ENCODE measurements at regions not wholly inside any gene's neighbourhood (a gene's known extent, or its start where the extent isn't known, plus 50 kb on each side); places are given as distances from the start of the nearest gene placed in this dataset.

DNA sequence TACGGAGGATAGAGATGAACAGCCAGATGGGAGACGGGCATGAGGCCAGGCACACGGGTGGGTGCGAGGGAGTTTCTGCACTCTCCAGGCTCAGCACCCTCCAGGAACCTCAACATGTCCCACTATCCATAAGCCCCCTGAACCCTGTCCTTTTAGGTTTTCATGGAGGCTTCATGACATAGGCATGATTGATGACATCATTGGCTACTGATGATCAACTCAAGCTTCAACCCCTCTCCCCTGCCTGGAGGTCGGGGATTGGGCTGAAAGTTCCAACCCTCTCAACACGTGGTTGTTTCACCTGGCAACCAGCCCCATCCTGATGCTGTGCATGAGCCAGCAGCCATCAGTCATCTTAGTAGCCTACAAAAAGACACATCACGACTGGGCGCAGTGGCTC is 360.7 kb upstream of the AUTS2 start:
- Histone ChIP-seq H3K27ac (ENCODE audit: extremely low read depth, low read depth, low read length) (no peak overlapping the region), H3K9me3 (ENCODE audit: control insufficient read depth, insufficient read depth, low read depth, low read length) (no peaks in the 10 kb centered on the region), H3K36me3 (ENCODE audit: control insufficient read depth in 2 of 2, insufficient read depth in 1 of 2, low read length in 2 of 2) (no peaks in the 10 kb centered on the region), H3K4me1 (ENCODE audit: control insufficient read depth, insufficient read depth, low read length) (no peaks in the 10 kb centered on the region; the same call in none of the 2 replicates), H3K4me3 (ENCODE audit: low read depth, low read length) (no peak overlapping the region)
- TF ChIP-seq, protein P1, sequence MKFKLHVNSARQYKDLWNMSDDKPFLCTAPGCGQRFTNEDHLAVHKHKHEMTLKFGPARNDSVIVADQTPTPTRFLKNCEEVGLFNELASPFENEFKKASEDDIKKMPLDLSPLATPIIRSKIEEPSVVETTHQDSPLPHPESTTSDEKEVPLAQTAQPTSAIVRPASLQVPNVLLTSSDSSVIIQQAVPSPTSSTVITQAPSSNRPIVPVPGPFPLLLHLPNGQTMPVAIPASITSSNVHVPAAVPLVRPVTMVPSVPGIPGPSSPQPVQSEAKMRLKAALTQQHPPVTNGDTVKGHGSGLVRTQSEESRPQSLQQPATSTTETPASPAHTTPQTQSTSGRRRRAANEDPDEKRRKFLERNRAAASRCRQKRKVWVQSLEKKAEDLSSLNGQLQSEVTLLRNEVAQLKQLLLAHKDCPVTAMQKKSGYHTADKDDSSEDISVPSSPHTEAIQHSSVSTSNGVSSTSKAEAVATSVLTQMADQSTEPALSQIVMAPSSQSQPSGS (tag by site-specific recombination; IDR thresholded peaks at IDR 0.05; ENCODE audit: low read depth): peak; percentile 53; the same call in 1 of the 2 replicates
- TF ChIP-seq ZNF24 (tag by site-specific recombination; IDR thresholded peaks at IDR 0.05): no peak
- ChIA-PET CTCF (no interaction called here), POLR2A (no interaction called here)

DNA sequence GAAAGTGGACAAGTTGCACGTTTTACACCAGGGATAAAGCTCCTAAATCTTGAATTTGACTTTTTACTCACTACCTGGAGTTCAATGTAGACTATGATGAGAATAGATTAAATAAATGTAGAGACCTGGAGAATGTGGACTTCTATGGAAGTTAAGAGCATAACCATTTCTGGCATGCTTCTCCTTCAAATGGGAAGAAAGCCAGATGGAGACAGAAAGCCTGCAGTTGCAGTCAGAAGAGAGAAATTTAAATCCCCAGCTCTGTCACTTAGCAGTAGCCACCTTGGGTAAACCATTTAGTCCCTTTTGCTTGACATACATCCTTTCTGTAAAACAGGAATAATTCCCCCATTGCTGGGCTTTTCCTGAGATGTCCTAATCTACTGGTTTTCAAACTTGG is 355.3 kb upstream of the AUTS2 start:
- TF ChIP-seq ZNF311 (tag by site-specific recombination; IDR thresholded peaks at IDR 0.05; ENCODE audit: borderline replicate concordance): no peak
- TF ChIP-seq, protein P1 (tag by site-specific recombination; IDR thresholded peaks at IDR 0.05; ENCODE audit: low read depth): no peak
- TF ChIP-seq, protein P2, sequence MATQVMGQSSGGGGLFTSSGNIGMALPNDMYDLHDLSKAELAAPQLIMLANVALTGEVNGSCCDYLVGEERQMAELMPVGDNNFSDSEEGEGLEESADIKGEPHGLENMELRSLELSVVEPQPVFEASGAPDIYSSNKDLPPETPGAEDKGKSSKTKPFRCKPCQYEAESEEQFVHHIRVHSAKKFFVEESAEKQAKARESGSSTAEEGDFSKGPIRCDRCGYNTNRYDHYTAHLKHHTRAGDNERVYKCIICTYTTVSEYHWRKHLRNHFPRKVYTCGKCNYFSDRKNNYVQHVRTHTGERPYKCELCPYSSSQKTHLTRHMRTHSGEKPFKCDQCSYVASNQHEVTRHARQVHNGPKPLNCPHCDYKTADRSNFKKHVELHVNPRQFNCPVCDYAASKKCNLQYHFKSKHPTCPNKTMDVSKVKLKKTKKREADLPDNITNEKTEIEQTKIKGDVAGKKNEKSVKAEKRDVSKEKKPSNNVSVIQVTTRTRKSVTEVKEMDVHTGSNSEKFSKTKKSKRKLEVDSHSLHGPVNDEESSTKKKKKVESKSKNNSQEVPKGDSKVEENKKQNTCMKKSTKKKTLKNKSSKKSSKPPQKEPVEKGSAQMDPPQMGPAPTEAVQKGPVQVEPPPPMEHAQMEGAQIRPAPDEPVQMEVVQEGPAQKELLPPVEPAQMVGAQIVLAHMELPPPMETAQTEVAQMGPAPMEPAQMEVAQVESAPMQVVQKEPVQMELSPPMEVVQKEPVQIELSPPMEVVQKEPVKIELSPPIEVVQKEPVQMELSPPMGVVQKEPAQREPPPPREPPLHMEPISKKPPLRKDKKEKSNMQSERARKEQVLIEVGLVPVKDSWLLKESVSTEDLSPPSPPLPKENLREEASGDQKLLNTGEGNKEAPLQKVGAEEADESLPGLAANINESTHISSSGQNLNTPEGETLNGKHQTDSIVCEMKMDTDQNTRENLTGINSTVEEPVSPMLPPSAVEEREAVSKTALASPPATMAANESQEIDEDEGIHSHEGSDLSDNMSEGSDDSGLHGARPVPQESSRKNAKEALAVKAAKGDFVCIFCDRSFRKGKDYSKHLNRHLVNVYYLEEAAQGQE (tag by site-specific recombination; IDR thresholded peaks at IDR 0.05): no peak
- TF ChIP-seq, protein P3, sequence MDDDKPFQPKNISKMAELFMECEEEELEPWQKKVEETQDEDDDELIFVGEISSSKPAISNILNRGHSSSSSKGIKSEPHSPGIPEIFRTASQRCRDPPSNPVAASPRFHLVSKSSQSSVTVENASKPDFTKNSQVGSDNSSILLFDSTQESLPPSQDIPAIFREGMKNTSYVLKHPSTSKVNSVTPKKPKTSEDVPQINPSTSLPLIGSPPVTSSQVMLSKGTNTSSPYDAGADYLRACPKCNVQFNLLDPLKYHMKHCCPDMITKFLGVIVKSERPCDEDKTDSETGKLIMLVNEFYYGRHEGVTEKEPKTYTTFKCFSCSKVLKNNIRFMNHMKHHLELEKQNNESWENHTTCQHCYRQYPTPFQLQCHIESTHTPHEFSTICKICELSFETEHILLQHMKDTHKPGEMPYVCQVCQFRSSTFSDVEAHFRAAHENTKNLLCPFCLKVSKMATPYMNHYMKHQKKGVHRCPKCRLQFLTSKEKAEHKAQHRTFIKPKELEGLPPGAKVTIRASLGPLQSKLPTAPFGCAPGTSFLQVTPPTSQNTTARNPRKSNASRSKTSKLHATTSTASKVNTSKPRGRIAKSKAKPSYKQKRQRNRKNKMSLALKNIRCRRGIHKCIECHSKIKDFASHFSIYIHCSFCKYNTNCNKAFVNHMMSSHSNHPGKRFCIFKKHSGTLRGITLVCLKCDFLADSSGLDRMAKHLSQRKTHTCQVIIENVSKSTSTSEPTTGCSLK (tag by site-specific recombination; IDR thresholded peaks at IDR 0.05): no peak
- TF ChIP-seq HOXD13 (CRISPR knock-in tag; IDR thresholded peaks at IDR 0.05; ENCODE audit: borderline replicate concordance): no peak
- TF ChIP-seq ZNF529 (tag by site-specific recombination; IDR thresholded peaks at IDR 0.05; ENCODE audit: insufficient replicate concordance): no peak
- TF ChIP-seq ZNF16 (tag by site-specific recombination; IDR thresholded peaks at IDR 0.05; ENCODE audit: low read depth): no peak
- H3K4me1 ChIP-seq (ENCODE audit: control insufficient read depth, insufficient read depth, low read length): no peaks in the 10 kb centered on the region; the same call in 1 of the 2 replicates
- no peaks in the 10 kb centered on the region for H3K36me3 ChIP-seq (ENCODE audit: control insufficient read depth in 2 of 2, insufficient read depth in 1 of 2, low read length in 2 of 2)
- CTCF ChIA-PET: no interaction called here
- H3K4me3 ChIP-seq (ENCODE audit: low read depth, low read length): no peak overlapping the region
- no peaks in the 10 kb centered on the region for H3K9me3 ChIP-seq (ENCODE audit: control insufficient read depth, insufficient read depth, low read depth, low read length)
- POLR2A ChIA-PET: no interaction called here
- no peak overlapping the region for H3K27ac ChIP-seq (ENCODE audit: extremely low read depth, low read depth, low read length)

DNA sequence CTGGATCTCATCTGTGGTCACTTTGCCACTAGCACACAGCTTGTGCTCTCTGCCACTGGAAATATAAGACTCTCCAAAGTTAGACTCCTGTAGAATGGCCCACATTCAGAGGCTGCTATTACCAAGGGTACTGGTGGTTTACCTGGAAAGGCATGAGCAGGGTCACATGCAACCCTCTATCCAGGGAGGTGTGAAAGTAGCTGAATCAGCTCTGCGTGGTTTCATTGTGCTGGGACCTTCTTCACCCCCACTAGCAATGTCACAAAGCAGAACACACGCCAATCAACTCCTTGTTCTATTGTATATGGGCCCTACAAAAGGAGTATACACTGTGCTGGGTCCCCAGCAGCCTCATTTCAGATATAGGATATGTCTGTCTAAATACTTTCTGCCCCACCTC is 353.6 kb upstream of the AUTS2 start:
- Histone ChIP-seq H3K4me3 (ENCODE audit: low read depth, low read length) (no peak overlapping the region), H3K9me3 (ENCODE audit: control insufficient read depth, insufficient read depth, low read depth, low read length) (no peaks in the 10 kb centered on the region), H3K36me3 (ENCODE audit: control insufficient read depth in 2 of 2, insufficient read depth in 1 of 2, low read length in 2 of 2) (no peaks in the 10 kb centered on the region), H3K27ac (ENCODE audit: extremely low read depth, low read depth, low read length) (no peak overlapping the region), H3K4me1 (ENCODE audit: control insufficient read depth, insufficient read depth, low read length) (peaks cover 4% of the 10 kb centered on the region)
- POLR2A ChIA-PET: no interaction called here
- no peak for TF ChIP-seq ZSCAN16 (tag by site-specific recombination; IDR thresholded peaks at IDR 0.05)
- no peak for TF ChIP-seq ZNF248 (tag by site-specific recombination; IDR thresholded peaks at IDR 0.05)
- TF ChIP-seq, protein P4, sequence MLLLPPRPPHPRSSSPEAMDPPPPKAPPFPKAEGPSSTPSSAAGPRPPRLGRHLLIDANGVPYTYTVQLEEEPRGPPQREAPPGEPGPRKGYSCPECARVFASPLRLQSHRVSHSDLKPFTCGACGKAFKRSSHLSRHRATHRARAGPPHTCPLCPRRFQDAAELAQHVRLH (tag by site-specific recombination; IDR thresholded peaks at IDR 0.05): no peak
- no peak for TF ChIP-seq ZNF837 (tag by site-specific recombination; IDR thresholded peaks at IDR 0.05)
- CTCF ChIA-PET: no interaction called here

Data from HEK293 (cell line).